AG04450 (cell line): ENCODE measurements at regions not wholly inside any gene's neighbourhood (a gene's known extent, or its start where the extent isn't known, plus 50 kb on each side); places are given as distances from the start of the nearest gene placed in this dataset.

ENCODE experiments used
- CTCF ChIA-PET: fragments of 300-600, 350-600 bp; formaldehyde crosslinking; extraction: SDS; loops from one replicate; lab custom pipeline; 2022; ENCODE audit warnings: antibody characterized with exemption, inconsistent platforms; lab: Charles Lee
- POLR2A ChIA-PET: fragments of 350-600 bp; formaldehyde crosslinking; extraction: SDS; loops from one replicate; lab custom pipeline; 2021; ENCODE audit warnings: antibody characterized with exemption, inconsistent platforms; lab: Yijun Ruan, JAX
- DNase-seq: peaks from one replicate; pipeline ENCODE4 v3.0.0-alpha.2; 2011; ENCODE audit warnings: low read depth, low spot score
- H3K27ac ChIP-seq: one replicate; pipeline ENCODE4 v1.5.1; 2012; ENCODE audit warnings: low read depth, low read length, control low read depth
- H3K27me3 ChIP-seq: one replicate; pipeline ENCODE4 v1.6.0; 2012; ENCODE audit warnings: low read length; ENCODE audit not compliant: control insufficient read depth, insufficient read depth
- H3K4me3 ChIP-seq: 2 replicates; pipeline ENCODE4 v1.5.1; 2011; ENCODE audit warnings: mild to moderate bottlenecking, low read depth, low read length, control low read depth
- H3K9me3 ChIP-seq: 2 replicates; pipeline ENCODE4 v1.5.1; 2012; ENCODE audit warnings: low read length; ENCODE audit not compliant: control insufficient read depth, insufficient read depth
- CTCF ChIP-seq: IDR thresholded peaks from 2 replicates; pipeline ENCODE4 v1.5.1; 2011; ENCODE audit warnings: low read depth, low read length, control low read depth, inconsistent platforms

GRCh38 chr21:32198384-32198783 lies 80.5 kb downstream of the MIS18A start:
- CTCF ChIA-PET: interaction anchor here (0.7 kb wide), 1 partner anchor 535 kb away, joined by 4 read pairs; no protein-coding TSS in a partner anchor
- no peak for DNase-seq
- H3K27me3 ChIP-seq: no peaks in the 10 kb centered on the region
- TF ChIP-seq CTCF: no peak
- H3K27ac ChIP-seq: no peak overlapping the region
- H3K4me3 ChIP-seq: no peak overlapping the region
- POLR2A ChIA-PET: no interaction called here
- no peaks in the 10 kb centered on the region for H3K9me3 ChIP-seq

GRCh38 chr21:32197896-32198295 lies 81.0 kb downstream of the MIS18A start:
- Histone ChIP-seq H3K4me3 (no peak overlapping the region), H3K27me3 (no peaks in the 10 kb centered on the region), H3K27ac (no peak overlapping the region), H3K9me3 (no peaks in the 10 kb centered on the region)
- DNase-seq: no peak
- TF ChIP-seq CTCF: no peak
- ChIA-PET POLR2A (no interaction called here), CTCF (interaction anchor here (0.7 kb wide), 1 partner anchor 534 kb away, joined by 4 read pairs; no protein-coding TSS in a partner anchor)

GRCh38 chr21:32196001-32196400 lies 82.8 kb downstream of the MIS18A start:
- TF ChIP-seq CTCF: no peak
- POLR2A ChIA-PET: no interaction called here
- no peaks in the 10 kb centered on the region for H3K27me3 ChIP-seq
- H3K9me3 ChIP-seq: no peaks in the 10 kb centered on the region
- no peak overlapping the region for H3K4me3 ChIP-seq
- no peak for DNase-seq
- H3K27ac ChIP-seq: no peak overlapping the region
- CTCF ChIA-PET: no interaction called here

GRCh38 chr21:32193098-32193465 lies 85.8 kb downstream of the MIS18A start:
- no peak for DNase-seq
- Histone ChIP-seq H3K27ac (no peak overlapping the region), H3K9me3 (no peaks in the 10 kb centered on the region), H3K27me3 (no peaks in the 10 kb centered on the region), H3K4me3 (no peak overlapping the region)
- ChIA-PET CTCF (no interaction called here), POLR2A (no interaction called here)
- no peak for TF ChIP-seq CTCF

- Histone ChIP-seq H3K27ac (no peak overlapping the region), H3K9me3 (no peaks in the 10 kb centered on the region), H3K4me3 (no peak overlapping the region), H3K27me3 (no peaks in the 10 kb centered on the region)
- ChIA-PET CTCF (no interaction called here), POLR2A (no interaction called here)
- TF ChIP-seq CTCF: no peak
- DNase-seq: no peak
Measured at GRCh38 chr21:32192291-32193097, 86.4 kb downstream of the MIS18A start.
